H54 (cell line): ENCODE measurements at regions not wholly inside any gene's neighbourhood (a gene's known extent, or its start where the extent isn't known, plus 50 kb on each side); places are given as distances from the start of the nearest gene placed in this dataset.

Experiments
- DNase-seq: peaks from one replicate; pipeline ENCODE4 v3.0.0; 2011; ENCODE audit warnings: low spot score, mixed read lengths; ENCODE audit not compliant: insufficient read length
- FAIRE-seq: peaks from 3 replicates; lab custom pipeline; 2011; peaks lifted over from hg19 to GRCh38; lab: Jason Lieb, UNC
- POLR2A ChIP-seq: IDR thresholded peaks from 2 replicates; pipeline ENCODE4 v1.6.1; 2011; ENCODE audit warnings: low read depth, mild to moderate bottlenecking, low read length

DNA sequence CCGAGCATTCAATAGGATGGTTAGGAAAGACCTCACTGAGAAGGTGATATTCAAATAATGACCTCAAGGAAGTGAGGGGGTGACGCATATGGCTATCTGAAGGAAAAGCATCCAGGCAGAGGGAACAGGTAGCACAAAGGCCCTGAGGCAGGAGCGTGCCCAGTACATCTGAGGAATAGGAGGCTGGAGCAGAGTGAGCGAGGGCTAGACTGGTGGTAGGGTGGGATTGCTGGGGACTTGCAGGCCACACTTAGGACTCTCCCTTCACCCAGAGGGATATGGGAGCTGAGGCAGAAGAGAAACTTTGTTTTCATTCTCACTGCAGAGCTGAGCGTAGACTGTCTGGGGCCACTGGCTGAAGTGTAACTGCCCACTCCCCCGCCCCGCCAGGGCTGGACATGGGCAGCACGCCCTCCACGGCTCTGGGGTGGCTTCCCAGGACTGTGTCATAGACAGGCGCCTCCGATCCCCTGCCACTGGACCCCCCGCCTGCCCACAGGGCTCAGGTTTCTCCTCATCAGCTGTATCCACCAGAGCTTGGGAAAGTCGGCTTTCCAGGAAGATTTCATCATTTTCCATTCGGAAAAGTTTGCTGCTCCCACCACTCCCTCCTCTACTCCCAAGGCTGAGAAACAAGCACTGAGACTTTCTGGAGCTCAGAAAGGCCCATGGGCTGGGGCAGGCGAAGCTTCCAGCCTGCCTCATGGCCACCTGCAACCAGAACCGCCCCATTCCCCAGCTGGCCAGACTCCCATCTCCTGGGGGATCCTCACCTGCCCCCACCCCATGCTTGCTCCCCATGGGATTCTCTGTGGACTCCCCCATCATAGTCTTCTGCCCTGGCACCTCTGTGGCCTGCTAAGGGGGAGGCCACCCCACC is 142.6 kb downstream of the MRPL14 start:
- no peak for TF ChIP-seq POLR2A
- FAIRE-seq (no peak), DNase-seq (no peak)

DNA sequence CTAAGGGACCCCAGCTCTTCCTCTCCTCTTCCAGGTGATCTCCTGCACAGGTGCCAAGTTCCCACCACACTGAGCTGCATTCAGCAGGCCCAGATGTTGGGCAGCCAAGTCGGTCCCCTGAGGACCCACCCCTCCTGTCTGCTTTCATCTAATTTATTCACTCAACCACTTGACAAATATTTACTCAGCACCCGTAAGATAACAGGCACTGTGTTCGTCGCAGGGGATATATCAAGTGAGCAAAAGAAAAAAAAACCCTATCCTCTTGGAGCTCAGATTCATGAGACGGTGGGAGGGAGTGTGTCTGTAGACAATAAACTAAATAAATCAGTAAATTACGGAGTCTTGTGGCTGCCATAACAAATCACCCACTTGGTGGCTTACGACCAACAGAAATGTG is 143.6 kb downstream of the MRPL14 start:
- no peak for DNase-seq
- no peak for FAIRE-seq
- TF ChIP-seq POLR2A = no peak

DNA sequence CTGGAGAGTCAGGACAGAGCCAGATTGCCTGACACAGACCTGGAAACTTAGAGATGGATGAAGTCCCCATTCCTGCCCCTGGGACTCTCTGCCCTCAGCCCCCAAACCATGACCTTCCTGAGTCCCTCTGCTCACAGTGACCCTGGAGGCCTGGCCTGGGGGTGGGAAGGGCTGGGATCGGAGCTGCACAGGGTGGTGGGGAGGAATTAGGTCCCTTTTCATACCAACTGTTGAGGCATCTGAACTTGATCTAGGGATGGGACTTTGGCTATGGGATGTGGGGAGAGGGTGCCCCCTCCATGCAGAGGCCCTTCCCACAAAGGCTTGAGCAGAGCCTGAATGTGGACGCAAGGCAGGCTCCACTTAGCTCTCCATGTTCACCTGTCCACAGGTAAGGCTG is 144.1 kb downstream of the MRPL14 start:
- DNase-seq (no peak), FAIRE-seq (no peak)
- no peak for TF ChIP-seq POLR2A

DNA sequence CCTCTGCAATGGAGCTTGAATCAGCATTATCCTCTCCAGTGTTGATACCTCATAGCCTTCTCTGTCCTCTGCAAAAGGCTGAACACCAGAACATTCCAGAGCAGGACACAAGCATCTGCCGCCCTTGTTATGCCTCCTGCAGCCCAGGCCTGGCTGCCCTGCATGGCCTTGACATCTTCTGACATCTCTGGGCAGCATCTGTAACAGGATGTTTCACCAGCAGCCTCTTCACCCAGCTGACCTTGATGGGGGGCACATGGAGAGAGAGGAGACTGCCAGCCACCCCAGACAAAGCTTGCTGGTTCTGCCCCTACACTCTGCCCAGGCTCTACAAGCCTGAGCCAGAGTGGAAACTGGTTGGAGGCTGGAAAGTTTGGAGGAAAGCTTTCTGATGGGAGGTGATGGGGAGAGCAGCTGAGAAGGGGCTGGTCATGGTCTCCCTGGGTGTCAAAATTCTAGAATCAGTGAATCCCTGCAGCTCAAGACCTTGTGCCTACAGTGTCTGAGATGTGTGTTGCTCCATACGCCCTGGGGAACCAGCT is 145.1 kb downstream of the MRPL14 start:
- no peak for TF ChIP-seq POLR2A
- DNase-seq (no peak), FAIRE-seq (no peak)

DNA sequence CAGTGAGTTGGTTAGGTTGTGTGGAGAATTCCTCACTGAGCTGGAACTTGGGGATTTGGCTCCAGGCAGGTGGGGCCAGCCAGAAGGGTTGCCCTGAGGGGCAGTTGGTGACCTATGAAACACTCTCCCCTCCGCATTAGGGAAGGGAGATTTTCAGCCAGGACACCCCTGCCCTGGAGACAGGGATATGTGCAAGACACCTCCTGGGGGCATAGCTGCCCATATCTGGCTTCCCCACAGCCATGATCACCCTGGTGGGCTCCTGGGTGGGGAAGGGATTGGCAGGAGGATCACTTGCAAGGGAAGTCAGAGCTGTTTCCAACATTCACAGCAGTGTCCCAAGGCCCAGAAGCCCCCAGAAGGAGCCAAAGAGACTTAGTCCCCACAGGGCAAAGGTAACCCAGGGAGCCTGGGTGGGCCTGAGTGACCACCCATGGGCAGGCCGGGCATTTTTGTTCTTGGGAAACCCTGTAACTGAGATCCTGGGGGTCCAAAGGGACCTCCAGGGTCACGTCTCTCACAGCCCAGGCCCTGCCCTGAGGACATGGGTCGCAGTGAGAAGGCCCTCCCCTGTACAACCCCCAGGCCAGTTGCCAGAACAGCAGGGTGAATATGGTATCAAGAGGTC is 145.8 kb downstream of the MRPL14 start:
- TF ChIP-seq POLR2A = no peak
- FAIRE-seq = no peak
- no peak for DNase-seq

DNA sequence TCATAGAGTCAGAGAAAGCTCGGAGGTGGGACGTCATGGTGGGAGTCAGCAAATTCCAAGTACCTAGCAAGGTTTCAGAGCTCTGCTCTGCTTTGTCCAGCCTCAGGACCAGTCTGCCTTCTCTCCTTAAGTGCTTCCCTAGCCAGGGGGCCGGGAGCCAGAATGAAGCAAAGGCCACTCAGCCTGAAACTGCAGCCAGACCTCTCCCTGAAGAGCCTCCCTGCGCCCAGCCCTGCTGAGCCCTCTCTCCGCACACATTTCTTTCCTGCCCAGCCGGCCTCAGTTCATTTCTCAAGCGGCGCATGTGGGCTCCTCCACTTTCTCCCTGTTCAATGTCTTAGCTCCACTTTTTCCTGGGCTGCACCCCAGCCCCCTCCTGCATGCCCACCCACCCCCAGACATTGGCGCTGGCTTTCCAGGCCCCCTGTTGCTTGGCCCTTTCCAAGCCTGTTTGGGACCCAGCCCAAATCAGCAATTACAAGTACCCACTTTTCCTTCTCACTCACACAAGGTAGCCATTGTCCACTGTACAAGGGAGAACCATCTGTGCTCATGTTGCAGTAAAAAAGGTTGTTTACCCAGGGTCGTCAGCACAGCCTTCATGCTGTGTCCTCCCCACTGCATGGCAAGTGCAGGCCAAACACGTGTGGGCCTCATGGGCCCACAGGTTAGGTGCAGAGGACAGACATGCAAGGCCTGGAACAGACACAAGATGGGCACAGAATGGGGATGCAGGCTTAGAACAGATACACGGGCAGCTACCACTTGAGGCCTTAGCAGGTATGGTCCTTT is 147.1 kb downstream of the MRPL14 start:
- DNase-seq = no peak
- no peak for FAIRE-seq
- no peak for TF ChIP-seq POLR2A

DNA sequence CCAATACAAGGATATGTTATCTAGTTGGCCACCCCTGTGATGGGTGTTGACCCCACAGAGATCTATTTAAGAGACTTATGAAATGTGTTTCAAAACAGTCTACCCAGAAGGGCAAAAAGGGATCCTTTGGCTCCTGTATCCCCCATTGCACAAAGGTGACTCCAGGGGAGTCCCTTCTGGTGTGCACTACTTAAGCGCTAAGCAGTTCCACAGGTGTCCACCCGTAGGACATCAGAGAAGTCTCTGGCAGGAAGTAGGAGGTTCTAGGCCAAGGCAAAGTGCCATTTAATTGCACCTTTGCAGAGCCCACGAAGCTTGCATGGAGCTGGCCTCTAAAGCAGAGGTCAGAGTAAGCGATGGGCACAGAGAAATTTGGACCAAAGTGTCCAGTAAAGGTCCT is 147.7 kb downstream of the MRPL14 start:
- DNase-seq (no peak), FAIRE-seq (no peak)
- TF ChIP-seq POLR2A = no peak

DNA sequence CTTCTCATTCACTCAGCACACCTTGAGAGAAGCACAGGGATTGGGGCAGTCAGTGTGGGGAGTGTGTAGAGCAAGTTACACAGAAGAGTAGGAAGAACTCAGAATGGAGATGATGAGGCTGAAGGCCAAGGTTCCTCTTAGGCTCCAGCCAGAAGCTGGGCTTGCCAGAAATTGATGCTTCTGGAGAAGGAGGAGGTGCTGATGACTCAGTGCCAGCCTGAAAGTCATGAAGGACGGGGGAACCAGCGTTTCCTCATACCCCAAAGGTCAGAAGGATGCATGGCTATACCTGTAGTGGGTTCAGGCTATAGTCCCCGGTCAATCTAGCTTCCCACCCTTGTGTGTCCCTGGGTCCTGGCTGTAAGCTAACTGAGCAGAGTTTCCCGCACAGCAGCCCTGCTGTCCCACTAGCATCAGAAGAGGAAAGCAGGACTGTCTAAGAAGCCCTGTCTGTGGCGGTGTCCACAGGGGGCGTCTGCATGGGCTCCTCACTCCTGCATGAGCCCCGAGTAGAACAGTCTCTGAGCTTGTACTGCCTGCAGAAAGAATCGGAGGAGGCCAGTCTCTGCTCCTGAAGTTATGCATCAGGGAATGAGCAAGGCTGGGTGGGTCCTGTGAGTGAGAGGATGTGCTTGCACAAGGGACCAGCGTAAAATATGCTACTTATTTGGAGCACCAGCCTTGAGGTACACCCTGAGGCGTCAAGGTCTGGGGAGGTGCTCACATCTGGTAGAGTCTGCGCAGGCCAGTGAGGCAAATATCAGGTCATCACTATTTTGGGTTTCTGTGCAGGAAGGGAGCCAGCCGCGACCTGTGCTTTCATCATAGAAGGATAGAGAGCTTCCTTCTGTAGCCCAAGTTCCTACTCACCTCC is 148.5 kb downstream of the MRPL14 start:
- DNase-seq (no peak), FAIRE-seq (no peak)
- no peak for TF ChIP-seq POLR2A

DNA sequence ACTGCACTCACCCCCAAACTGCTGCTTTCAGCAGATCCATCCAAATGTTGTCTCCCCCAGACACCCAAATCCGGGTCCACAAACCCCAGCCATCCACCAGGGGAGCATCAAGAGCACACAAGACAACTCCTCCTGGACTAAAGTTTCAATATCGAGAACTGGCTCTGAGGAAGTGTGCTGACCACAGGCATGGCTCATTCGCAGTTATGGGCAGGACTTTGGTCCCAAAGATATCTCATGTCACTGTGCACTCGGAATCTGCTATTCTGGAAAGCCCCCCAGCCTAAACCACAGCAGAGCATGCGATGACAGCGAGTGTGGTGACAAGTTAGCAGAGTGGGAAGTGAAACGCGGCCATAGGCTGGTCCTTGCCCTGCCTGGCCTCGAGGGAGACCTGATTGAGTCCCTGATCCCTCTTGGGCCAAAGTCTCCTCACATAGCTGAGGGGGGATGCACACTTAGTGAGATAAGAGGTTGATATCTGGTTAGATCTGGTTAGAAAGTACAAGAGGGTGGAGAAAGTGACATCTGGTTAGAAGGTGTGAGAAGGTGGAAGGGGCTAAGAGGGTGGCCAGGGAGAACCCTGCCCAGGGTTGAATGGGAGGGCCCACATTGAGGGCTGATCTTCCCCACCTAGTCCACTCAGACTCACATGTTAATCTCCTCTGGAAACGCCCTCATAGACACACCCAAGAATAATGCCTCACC is 149.7 kb downstream of the MRPL14 start:
- FAIRE-seq (no peak), DNase-seq (no peak)
- TF ChIP-seq POLR2A = no peak

DNA sequence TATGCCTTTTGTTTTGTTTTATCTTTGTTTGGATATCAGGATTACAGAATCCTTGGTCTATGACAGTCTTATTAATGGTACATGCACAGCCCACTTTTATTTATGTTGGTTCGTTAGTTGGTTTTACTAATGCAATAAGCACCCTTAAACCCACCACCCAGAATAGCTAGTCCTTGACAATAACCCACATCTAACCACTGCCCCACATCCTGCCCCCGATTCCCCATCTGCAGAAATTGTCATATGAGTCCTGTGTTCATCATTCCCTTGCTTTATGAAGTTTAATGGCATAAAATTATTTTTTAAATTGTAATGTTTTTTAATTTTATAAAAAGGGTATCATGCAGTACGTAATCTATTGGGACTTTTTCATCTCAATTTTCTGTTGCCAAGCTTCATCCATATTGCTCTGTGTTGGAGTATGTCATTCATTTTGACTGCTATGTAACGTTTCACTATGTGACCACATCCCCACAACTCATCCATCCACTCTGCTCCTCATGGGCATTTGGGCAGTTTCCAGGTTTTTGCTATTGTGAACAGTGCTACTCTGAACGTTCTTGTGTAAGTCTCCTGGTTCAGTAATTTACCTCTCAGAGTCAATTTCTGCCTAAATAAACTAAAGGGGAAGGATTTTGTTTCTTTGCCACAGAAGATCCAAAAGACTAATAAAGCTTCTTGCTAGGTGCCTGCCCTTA is 150.4 kb downstream of the MRPL14 start:
- no peak for FAIRE-seq
- TF ChIP-seq POLR2A = no peak
- no peak for DNase-seq

DNA sequence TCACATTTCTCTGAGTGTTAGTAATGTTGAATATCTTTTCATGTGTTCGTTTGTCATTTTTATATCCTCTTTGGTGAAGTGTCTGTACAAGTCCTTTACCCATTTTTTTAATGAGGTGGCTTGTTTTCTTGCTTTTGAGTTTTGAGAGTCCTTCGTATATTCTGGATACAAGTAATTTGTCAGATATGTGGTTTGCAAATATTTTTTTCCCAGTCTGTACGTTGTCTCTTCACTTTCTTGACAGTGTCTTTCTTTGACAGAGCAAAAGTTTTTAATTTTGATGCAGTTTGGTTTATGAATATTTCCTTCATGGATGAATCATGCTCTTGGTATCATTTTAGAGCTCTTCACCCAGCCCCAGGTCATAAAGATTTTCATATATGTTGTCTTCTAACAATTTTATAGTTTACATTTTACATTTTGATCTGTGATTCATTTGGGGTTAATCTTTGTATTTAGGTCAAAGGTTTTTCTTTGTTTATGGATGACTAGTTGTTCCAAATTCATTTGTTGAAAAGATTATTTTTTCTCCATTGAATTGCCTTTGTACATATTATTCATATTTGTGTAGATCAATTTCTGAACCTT is 152.5 kb downstream of the MRPL14 start:
- DNase-seq = no peak
- no peak for FAIRE-seq
- no peak for TF ChIP-seq POLR2A
